ENCODE measurements at regions not wholly inside any gene's neighbourhood (a gene's known extent, or its start where the extent isn't known, plus 50 kb on each side); places are given as distances from the start of the nearest gene placed in this dataset.

DNA sequence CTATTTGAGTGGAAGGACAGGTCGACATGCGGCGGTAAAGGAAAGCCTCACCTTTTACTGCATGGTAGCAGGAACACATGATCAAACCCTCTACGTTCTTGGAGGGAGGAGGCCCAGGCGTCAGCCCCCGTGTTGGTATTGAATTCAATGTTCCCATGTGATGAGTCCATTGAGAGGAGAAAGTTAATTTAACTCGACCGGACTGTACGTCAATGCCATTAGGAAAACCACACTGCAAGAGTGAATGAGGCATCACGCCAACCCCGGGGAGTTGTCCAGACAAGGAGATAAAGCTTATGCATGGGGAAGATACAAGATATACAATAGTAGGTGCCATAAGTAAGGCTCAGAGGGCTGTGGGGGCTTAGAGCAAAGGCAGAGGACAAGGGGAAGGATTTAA lies 213.9 kb upstream of the ECI2 start:
- no peak overlapping the region for H3K4me3 ChIP-seq (ENCODE audit: low read length)
- H3K9me2 ChIP-seq (ENCODE audit: insufficient read depth, low read length): no peaks in the 10 kb centered on the region
- no peaks in the 10 kb centered on the region for H3K27me3 ChIP-seq (ENCODE audit: insufficient read depth, low read depth, low read length)
- H3F3A ChIP-seq (ENCODE audit: insufficient read depth, low read length, poor library complexity, severe bottlenecking): no peaks in the 10 kb centered on the region
- H3K4me2 ChIP-seq (ENCODE audit: low read length): no peak overlapping the region
- no peaks in the 10 kb centered on the region for H3K79me2 ChIP-seq (replicated peaks; ENCODE audit: insufficient read depth, low read length)
- H3K27ac ChIP-seq (ENCODE audit: low read length): no peak overlapping the region
- H3K9ac ChIP-seq (ENCODE audit: low read length): no peak overlapping the region
- H3K9me3 ChIP-seq (ENCODE audit: low read length): no peaks in the 10 kb centered on the region
- no peak overlapping the region for H2AFZ ChIP-seq (ENCODE audit: low read depth, low read length)
- TF ChIP-seq SMC3 (conservative IDR thresholded peaks at IDR 0.05; ENCODE audit: poor library complexity): no peak
- TF ChIP-seq RAD21 (conservative IDR thresholded peaks at IDR 0.05): no peak
- TF ChIP-seq EZH2 (IDR thresholded peaks at IDR 0.05; ENCODE audit: borderline replicate concordance, insufficient read depth, low read length, poor library complexity, severe bottlenecking): no peak
- no peak for TF ChIP-seq POLR2AphosphoS5 (IDR thresholded peaks at IDR 0.05)
- TF ChIP-seq, protein P1, sequence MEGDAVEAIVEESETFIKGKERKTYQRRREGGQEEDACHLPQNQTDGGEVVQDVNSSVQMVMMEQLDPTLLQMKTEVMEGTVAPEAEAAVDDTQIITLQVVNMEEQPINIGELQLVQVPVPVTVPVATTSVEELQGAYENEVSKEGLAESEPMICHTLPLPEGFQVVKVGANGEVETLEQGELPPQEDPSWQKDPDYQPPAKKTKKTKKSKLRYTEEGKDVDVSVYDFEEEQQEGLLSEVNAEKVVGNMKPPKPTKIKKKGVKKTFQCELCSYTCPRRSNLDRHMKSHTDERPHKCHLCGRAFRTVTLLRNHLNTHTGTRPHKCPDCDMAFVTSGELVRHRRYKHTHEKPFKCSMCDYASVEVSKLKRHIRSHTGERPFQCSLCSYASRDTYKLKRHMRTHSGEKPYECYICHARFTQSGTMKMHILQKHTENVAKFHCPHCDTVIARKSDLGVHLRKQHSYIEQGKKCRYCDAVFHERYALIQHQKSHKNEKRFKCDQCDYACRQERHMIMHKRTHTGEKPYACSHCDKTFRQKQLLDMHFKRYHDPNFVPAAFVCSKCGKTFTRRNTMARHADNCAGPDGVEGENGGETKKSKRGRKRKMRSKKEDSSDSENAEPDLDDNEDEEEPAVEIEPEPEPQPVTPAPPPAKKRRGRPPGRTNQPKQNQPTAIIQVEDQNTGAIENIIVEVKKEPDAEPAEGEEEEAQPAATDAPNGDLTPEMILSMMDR (IDR thresholded peaks at IDR 0.05; ENCODE audit: poor library complexity, severe bottlenecking): no peak
- TF ChIP-seq TAF1 (IDR thresholded peaks at IDR 0.05; ENCODE audit: low read depth): no peak
- no peak for TF ChIP-seq EP300 (conservative IDR thresholded peaks at IDR 0.05; ENCODE audit: poor library complexity, severe bottlenecking)
- TF ChIP-seq, protein P2, sequence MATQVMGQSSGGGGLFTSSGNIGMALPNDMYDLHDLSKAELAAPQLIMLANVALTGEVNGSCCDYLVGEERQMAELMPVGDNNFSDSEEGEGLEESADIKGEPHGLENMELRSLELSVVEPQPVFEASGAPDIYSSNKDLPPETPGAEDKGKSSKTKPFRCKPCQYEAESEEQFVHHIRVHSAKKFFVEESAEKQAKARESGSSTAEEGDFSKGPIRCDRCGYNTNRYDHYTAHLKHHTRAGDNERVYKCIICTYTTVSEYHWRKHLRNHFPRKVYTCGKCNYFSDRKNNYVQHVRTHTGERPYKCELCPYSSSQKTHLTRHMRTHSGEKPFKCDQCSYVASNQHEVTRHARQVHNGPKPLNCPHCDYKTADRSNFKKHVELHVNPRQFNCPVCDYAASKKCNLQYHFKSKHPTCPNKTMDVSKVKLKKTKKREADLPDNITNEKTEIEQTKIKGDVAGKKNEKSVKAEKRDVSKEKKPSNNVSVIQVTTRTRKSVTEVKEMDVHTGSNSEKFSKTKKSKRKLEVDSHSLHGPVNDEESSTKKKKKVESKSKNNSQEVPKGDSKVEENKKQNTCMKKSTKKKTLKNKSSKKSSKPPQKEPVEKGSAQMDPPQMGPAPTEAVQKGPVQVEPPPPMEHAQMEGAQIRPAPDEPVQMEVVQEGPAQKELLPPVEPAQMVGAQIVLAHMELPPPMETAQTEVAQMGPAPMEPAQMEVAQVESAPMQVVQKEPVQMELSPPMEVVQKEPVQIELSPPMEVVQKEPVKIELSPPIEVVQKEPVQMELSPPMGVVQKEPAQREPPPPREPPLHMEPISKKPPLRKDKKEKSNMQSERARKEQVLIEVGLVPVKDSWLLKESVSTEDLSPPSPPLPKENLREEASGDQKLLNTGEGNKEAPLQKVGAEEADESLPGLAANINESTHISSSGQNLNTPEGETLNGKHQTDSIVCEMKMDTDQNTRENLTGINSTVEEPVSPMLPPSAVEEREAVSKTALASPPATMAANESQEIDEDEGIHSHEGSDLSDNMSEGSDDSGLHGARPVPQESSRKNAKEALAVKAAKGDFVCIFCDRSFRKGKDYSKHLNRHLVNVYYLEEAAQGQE (IDR thresholded peaks at IDR 0.05; ENCODE audit: borderline replicate concordance): no peak
- no peak for TF ChIP-seq MXI1 (conservative IDR thresholded peaks at IDR 0.05; ENCODE audit: poor library complexity, severe bottlenecking)
- H4K20me1 ChIP-seq (ENCODE audit: insufficient read depth): no peaks in the 10 kb centered on the region
- no peaks in the 10 kb centered on the region for H3K36me3 ChIP-seq (ENCODE audit: insufficient read depth, low read length)

DNA sequence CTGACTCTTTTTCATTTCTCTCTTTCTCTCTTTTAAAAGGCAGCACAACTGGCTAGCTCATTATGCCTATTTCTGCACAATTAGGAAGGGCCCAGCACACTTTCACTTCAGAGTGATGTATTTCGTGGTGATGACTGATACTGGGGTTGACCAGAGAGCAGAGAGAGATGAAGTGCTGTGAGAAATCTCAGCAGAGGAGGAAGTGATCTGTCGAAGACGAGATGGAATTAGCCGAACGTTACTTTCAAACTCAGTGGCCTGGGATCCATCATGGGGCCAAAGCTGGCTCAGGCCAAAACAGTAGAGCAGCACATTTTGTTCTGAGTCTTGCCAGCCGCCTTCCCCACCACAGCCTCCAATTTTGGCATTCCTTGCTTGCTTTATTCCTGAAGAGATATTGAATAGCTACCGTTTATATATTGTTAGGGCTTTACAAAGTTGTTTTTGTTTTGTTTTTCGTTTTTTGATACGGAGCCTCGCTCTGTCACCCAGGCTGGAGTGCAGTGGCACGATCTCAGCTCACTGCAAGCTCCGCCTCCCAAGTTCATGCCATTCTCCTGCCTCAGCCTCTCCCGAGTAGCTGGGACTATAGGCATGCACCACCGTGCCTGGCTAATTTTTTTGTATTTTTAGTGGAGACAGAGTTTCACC lies 213.2 kb upstream of the ECI2 start:
- TF ChIP-seq POLR2AphosphoS5 (IDR thresholded peaks at IDR 0.05) (no peak), EZH2 (IDR thresholded peaks at IDR 0.05; ENCODE audit: borderline replicate concordance, insufficient read depth, low read length, poor library complexity, severe bottlenecking) (no peak), TAF1 (IDR thresholded peaks at IDR 0.05; ENCODE audit: low read depth) (no peak), MXI1 (conservative IDR thresholded peaks at IDR 0.05; ENCODE audit: poor library complexity, severe bottlenecking) (no peak), RAD21 (conservative IDR thresholded peaks at IDR 0.05) (no peak), EP300 (conservative IDR thresholded peaks at IDR 0.05; ENCODE audit: poor library complexity, severe bottlenecking) (no peak), SMC3 (conservative IDR thresholded peaks at IDR 0.05; ENCODE audit: poor library complexity) (no peak)
- TF ChIP-seq, protein P1 (IDR thresholded peaks at IDR 0.05; ENCODE audit: poor library complexity, severe bottlenecking): no peak
- TF ChIP-seq, protein P2 (IDR thresholded peaks at IDR 0.05; ENCODE audit: borderline replicate concordance): no peak
- Histone ChIP-seq H3K79me2 (replicated peaks; ENCODE audit: insufficient read depth, low read length) (no peaks in the 10 kb centered on the region), H2AFZ (ENCODE audit: low read depth, low read length) (no peak overlapping the region)

More for the DNA sequence above, 213.2 kb upstream of the ECI2 start:
- H3K9me2 ChIP-seq (ENCODE audit: insufficient read depth, low read length): no peaks in the 10 kb centered on the region
- no peaks in the 10 kb centered on the region for H3F3A ChIP-seq (ENCODE audit: insufficient read depth, low read length, poor library complexity, severe bottlenecking)
- H3K4me2 ChIP-seq (ENCODE audit: low read length): no peak overlapping the region
- H3K4me3 ChIP-seq (ENCODE audit: low read length): no peak overlapping the region
- H3K36me3 ChIP-seq (ENCODE audit: insufficient read depth, low read length): no peaks in the 10 kb centered on the region
- H3K27me3 ChIP-seq (ENCODE audit: insufficient read depth, low read depth, low read length): no peaks in the 10 kb centered on the region
- H3K27ac ChIP-seq (ENCODE audit: low read length): no peak overlapping the region
- no peak overlapping the region for H3K9ac ChIP-seq (ENCODE audit: low read length)
- H3K9me3 ChIP-seq (ENCODE audit: low read length): no peaks in the 10 kb centered on the region
- H4K20me1 ChIP-seq (ENCODE audit: insufficient read depth): no peaks in the 10 kb centered on the region
